MG63 (cell line): ENCODE measurements at regions not wholly inside any gene's neighbourhood (a gene's known extent, or its start where the extent isn't known, plus 50 kb on each side); places are given as distances from the start of the nearest gene placed in this dataset.

ENCODE experiments used
- DNase-seq: peaks from one replicate; pipeline ENCODE4 v3.0.0-alpha.2; 2020
- H3K27me3 ChIP-seq: fragments of 250-450 bp; sonication (Bioruptor Pico); 2 replicates; pipeline ENCODE4 v1.5.1; 2020; ENCODE audit warnings: mild to moderate bottlenecking, moderate library complexity
- H3K36me3 ChIP-seq: fragments of 250-450 bp; sonication (Bioruptor Pico); 2 replicates; pipeline ENCODE4 v1.5.1; 2020; ENCODE audit warnings: mild to moderate bottlenecking, moderate library complexity
- H3K4me3 ChIP-seq: fragments of 250-450 bp; sonication (Bioruptor Pico); 2 replicates; pipeline ENCODE4 v1.5.1; 2020; ENCODE audit warnings: mild to moderate bottlenecking, moderate library complexity
- H3K9me3 ChIP-seq: fragments of 250-450 bp; sonication (Bioruptor Pico); 2 replicates; pipeline ENCODE4 v1.5.1; 2020; ENCODE audit warnings: mild to moderate bottlenecking, moderate library complexity

DNA sequence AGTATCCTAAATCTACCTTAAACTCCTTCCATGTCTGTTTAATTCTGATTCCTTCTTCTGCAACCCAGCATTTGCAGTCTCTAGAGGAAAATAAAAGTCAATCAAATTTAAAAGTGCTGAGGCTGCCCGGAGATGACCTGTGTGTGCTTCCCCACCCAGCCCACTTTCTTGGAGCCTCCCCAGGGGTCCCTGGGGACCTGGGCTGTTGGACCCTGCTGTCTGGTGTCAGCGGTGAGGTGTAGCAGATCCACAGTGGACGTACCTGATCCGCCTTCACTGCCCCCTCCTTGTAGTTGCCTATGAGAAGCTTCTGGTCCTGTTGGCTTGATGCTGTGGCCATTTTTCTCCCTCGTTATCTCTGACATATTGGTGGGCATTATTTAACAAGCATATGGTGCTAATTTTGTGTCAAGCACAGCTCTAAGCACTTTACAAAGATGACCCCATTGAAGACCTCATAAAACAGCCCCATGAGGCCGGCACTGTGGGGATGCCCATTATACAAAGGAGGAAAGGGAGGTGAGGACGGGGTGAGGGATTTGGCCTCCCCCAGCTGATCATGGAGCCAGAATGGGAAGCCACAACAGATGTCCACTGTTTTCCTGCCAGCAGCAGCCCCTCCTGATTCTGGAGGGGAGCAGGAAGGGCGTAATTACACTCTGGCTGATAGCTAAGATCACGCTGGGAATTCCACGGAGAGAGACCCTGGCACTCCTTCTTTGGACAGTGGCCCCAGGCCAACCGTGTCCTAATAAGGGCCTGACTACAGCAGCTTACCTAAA, 628.2 kb downstream of the CDH26 start:
- Histone ChIP-seq H3K9me3 (no peaks in the 10 kb centered on the region), H3K4me3 (no peak overlapping the region), H3K27me3 (peaks cover 7% of the 10 kb centered on the region; the same call in 1 of the 2 replicates), H3K36me3 (no peaks in the 10 kb centered on the region)
- DNase-seq, result no peak

- Histone ChIP-seq H3K9me3 (no peaks in the 10 kb centered on the region), H3K4me3 (no peak overlapping the region), H3K36me3 (no peaks in the 10 kb centered on the region), H3K27me3 (no peaks in the 10 kb centered on the region; the same call in 1 of the 2 replicates)
- DNase-seq, result no peak
These were observed 629.8 kb downstream of the CDH26 start for GRCh38 chr20:60587986-60588385.

DNA sequence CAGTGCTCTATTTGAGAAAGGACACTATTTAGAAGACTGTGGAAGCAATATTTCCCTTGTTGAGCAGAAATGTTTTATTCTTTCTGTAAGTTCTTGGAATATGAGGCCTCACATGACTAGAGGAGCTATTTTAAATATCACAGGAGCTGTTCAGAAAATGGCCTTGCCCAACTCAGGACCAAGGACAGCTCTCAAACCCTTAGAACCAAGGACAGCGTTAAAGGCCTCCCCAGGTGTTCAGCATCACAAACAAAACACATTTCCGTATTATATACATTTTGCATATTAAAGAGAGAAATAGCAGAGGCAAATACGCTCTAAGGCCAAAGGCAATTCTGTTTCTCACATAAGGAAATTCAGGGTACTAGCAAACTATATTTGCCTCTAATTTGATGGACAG, 631.4 kb downstream of the CDH26 start:
- Histone ChIP-seq H3K27me3 (no peaks in the 10 kb centered on the region), H3K9me3 (no peaks in the 10 kb centered on the region), H3K4me3 (no peak overlapping the region), H3K36me3 (no peaks in the 10 kb centered on the region)
- DNase-seq, result no peak

- DNase-seq, result no peak
- no peaks in the 10 kb centered on the region for H3K9me3 ChIP-seq
- no peak overlapping the region for H3K4me3 ChIP-seq
- no peaks in the 10 kb centered on the region for H3K27me3 ChIP-seq
- no peaks in the 10 kb centered on the region for H3K36me3 ChIP-seq
These were observed 633.1 kb downstream of the CDH26 start for GRCh38 chr20:60591172-60591799.

GRCh38 chr20:60598528-60598927, 640.3 kb downstream of the CDH26 start:
- no peaks in the 10 kb centered on the region for H3K9me3 ChIP-seq
- H3K36me3 ChIP-seq, result no peaks in the 10 kb centered on the region
- H3K27me3 ChIP-seq, result no peaks in the 10 kb centered on the region
- no peak for DNase-seq
- H3K4me3 ChIP-seq, result no peak overlapping the region

DNA sequence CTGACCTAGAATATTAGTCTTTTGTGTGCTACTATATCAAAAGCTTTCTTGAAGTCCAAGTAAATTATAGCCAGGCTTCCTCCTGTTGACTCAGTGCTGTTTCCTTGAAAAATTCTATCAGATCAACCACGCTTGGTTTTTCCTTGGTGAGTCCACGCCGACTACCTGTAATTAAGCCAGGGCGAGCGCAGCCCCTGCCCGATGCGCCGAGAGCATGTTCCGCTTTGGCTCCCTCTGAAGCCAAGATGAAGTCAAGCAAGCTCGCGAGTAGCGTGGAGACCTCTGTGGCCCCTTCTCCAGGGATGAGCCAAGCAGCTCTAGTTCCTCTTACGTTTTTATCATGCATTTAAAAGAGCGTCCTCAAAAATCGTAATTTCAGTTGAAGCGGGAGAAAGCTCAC, 641.2 kb downstream of the CDH26 start:
- Histone ChIP-seq H3K27me3 (no peaks in the 10 kb centered on the region; the same call in 1 of the 2 replicates), H3K36me3 (no peaks in the 10 kb centered on the region), H3K4me3 (no peak overlapping the region), H3K9me3 (no peaks in the 10 kb centered on the region)
- no peak for DNase-seq

DNA sequence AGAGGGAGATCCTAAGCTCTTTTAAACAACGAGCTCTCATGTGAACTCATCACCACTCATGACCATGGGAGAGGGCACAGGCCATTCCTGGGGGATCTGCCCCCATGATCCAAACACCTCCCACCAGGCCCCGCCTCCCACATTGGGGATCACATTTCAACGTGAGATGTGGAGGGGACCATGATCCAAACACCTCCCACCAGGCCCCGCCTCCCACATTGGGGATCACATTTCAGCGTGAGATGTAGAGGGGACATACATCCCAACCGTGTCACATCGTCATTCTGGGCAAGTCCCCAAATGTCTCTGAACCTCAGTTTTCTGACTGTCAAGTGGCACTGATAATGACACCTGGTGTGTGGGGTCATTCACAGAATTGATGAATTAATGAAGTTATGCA, 641.8 kb downstream of the CDH26 start:
- no peak overlapping the region for H3K4me3 ChIP-seq
- DNase-seq, result no peak
- H3K36me3 ChIP-seq, result no peaks in the 10 kb centered on the region
- H3K27me3 ChIP-seq, result no peaks in the 10 kb centered on the region; the same call in 1 of the 2 replicates
- H3K9me3 ChIP-seq, result no peaks in the 10 kb centered on the region

GRCh38 chr20:60624066-60624465, 628.0 kb upstream of the CDH4 start:
- Histone ChIP-seq H3K27me3 (no peaks in the 10 kb centered on the region; the same call in 1 of the 2 replicates), H3K36me3 (no peaks in the 10 kb centered on the region), H3K4me3 (no peak overlapping the region), H3K9me3 (no peaks in the 10 kb centered on the region)
- no peak for DNase-seq

GRCh38 chr20:60627751-60628565, 624.1 kb upstream of the CDH4 start:
- Histone ChIP-seq H3K36me3 (no peaks in the 10 kb centered on the region), H3K4me3 (no peak overlapping the region), H3K27me3 (no peaks in the 10 kb centered on the region; the same call in none of the 2 replicates), H3K9me3 (no peaks in the 10 kb centered on the region)
- no peak for DNase-seq

DNA sequence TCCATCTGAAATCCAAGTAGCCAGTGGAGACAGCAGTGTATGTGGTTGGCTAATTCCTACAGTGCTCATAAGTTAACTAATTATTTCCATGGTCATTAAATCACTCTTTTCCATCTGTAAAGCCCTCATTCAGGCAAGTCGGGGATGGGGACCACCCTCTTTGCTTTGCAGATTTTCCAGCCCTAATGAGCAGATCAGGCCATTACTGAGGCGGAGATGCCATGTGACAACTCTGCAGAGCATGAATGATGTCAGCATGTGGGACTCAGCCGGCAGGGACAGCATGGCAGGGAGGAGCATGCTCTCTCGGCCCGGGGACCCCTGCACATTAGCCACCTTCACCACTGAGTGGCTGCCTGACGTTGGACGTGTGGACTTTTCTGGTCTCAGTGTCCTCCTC, 623.3 kb upstream of the CDH4 start:
- DNase-seq, result no peak
- Histone ChIP-seq H3K36me3 (no peaks in the 10 kb centered on the region), H3K27me3 (no peaks in the 10 kb centered on the region; the same call in none of the 2 replicates), H3K4me3 (no peak overlapping the region), H3K9me3 (no peaks in the 10 kb centered on the region)

DNA sequence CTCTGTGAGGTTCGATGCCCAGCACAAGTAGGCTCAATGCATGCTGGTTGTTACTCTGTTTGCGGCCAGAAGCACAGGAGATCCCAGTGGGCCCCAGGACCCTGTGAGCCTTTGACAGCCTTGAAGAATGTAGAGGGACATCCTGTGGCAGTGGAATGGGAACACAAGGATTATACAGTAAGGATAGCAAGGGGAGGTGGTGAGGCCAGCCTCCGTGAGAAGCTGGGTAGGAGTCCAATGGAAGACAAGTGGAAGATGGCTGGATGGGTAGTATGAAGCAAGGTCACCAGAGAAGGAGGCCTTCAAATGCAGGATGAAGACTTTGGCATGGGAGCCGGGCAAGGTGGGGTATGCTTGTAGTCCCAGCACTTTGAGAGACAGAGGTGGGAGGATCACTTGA, 622.9 kb upstream of the CDH4 start:
- no peaks in the 10 kb centered on the region; the same call in none of the 2 replicates for H3K27me3 ChIP-seq
- DNase-seq, result no peak
- no peak overlapping the region for H3K4me3 ChIP-seq
- no peaks in the 10 kb centered on the region for H3K36me3 ChIP-seq
- no peaks in the 10 kb centered on the region for H3K9me3 ChIP-seq

DNA sequence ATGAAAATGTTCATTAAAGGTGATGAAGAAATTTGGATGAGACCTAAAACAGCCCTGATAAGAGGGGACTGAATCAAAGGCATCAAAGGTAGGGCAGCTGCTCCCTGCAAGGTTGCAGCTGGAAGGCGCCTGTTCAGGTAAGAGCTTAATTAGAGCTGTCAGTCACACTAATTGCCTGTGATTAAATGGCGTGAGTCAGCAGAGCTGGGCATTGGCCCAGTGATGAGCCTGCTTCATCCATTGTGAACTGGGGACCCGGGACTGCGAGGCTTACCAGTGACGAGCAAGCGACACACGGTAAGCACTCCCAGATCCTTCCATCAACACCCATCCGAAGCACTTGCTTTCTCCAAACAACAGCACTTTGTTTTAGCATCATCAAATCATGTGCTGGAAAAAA, 621.5 kb upstream of the CDH4 start:
- no peak for DNase-seq
- Histone ChIP-seq H3K4me3 (no peak overlapping the region), H3K9me3 (no peaks in the 10 kb centered on the region), H3K36me3 (no peaks in the 10 kb centered on the region), H3K27me3 (no peaks in the 10 kb centered on the region; the same call in none of the 2 replicates)

GRCh38 chr20:60631585-60632287, 620.3 kb upstream of the CDH4 start:
- no peak overlapping the region for H3K4me3 ChIP-seq
- H3K9me3 ChIP-seq, result no peaks in the 10 kb centered on the region
- no peak for DNase-seq
- H3K36me3 ChIP-seq, result no peaks in the 10 kb centered on the region
- no peaks in the 10 kb centered on the region; the same call in none of the 2 replicates for H3K27me3 ChIP-seq

DNA sequence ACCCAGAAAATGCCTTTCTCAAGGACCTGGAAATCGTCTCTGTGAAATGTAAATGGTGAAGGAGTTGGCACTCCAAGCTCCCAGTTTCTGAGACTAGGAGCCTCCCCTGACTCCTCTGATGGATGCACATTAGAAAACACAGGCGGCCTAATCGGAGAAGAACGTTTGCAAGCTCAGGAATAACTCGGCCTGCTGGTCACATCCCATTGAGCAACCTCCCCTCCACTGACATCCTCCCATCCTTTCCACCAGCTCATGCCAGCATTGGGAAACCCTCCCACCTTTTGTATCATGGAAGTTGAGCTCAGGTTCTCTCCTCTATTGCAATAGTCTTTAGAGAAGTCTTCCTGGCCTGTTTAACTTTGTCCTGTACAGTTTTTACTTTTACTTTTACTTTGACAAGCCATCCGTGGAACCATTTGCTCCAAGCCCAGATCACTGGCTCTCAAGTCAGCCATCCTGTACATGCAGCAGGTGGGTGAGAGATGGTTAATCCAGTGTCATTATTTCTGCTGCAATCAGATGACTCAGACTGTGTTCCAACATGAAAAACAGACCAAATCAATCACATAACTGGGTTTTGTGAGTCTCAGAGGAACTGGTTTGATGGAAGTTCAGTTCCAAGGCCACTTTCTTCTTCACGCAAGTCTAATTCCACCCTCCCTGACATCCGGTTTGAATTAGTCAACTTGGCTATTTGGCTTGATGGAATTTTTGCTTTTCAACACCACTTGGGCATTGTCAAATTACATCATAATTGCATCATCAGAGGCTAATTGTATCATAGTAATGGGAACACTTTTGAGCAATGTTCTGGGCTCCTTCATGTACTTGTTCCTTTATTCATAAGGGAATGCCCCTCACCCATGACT, 619.4 kb upstream of the CDH4 start:
- DNase-seq, result no peak
- Histone ChIP-seq H3K4me3 (no peak overlapping the region), H3K27me3 (no peaks in the 10 kb centered on the region; the same call in none of the 2 replicates), H3K9me3 (no peaks in the 10 kb centered on the region), H3K36me3 (no peaks in the 10 kb centered on the region)

- no peaks in the 10 kb centered on the region; the same call in 1 of the 2 replicates for H3K27me3 ChIP-seq
- no peak for DNase-seq
- H3K36me3 ChIP-seq, result no peaks in the 10 kb centered on the region
- no peaks in the 10 kb centered on the region for H3K9me3 ChIP-seq
- no peak overlapping the region for H3K4me3 ChIP-seq
These were observed 617.4 kb upstream of the CDH4 start for GRCh38 chr20:60634491-60635172.
